ENCODE measurements at regions not wholly inside any gene's neighbourhood (a gene's known extent, or its start where the extent isn't known, plus 50 kb on each side); places are given as distances from the start of the nearest gene placed in this dataset.

DNA sequence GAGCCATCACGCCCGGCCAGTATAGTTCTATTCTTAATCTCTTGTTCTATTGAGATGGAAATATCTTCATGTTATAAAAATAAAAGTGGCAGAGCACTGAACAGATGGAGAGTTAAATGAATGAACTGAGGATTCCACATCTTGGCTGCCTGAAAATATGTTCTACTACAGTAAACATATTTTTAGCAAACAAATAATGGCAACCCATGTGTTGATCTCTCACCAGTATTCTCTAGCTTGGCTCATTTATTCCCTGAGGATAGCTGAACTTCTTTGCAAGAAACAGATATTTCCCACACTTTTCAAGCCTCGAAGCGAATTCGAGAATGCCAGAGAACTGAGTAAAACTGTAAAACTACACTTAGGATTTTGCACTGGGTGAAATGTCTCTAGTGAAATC, 58.9 kb downstream of the DIRAS3 start:
- no peak overlapping the region for H3K4me3 Mint-ChIP-seq (ENCODE audit: unreplicated experiment)

DNA sequence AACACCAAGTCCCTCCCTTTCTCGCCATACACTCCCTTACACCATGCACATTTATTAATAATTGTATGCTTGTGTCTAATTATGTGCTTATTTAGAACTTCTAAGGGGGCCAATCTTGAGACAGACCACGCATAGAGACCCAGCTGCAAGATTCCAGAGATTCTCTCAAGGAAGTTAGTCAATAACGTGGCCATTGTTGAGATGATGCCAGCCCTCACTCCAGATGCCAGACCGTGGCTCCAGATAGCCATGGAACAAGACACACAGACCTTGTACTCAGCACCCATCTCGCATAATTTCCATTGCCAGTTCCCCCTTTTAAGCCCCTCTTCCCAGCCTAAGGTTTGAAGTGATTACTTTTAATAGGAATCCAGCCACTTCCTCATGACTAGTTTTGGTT, 62.4 kb downstream of the DIRAS3 start:
- ChIA-PET CTCF (interaction anchor here (1.0 to 1.9 kb wide), 4 partner anchors 10 to 222 kb away, joined by 3 to 6 read pairs (median 4); no protein-coding TSS in a partner anchor), POLR2A (interaction anchor here (0.6 to 0.9 kb wide), 3 partner anchors 24 to 96 kb away, joined by 3 read pairs; no protein-coding TSS in a partner anchor)
- intact Hi-C loops (cut with micrococcal nuclease), result no loop called here
- peak; percentile 8 for DNase-seq (ENCODE audit: unreplicated experiment)
- no TSS peak for BruUV-seq (replicated peaks)
- H3K4me3 Mint-ChIP-seq (ENCODE audit: unreplicated experiment), result no peak overlapping the region
- peaks cover 12% of the 10 kb centered on the region for H3K4me1 Mint-ChIP-seq (ENCODE audit: insufficient read depth, unreplicated experiment)
- no peaks in the 10 kb centered on the region for H3K9me3 Mint-ChIP-seq (ENCODE audit: unreplicated experiment)
- H3K27me3 Mint-ChIP-seq (ENCODE audit: insufficient read depth, unreplicated experiment), result no peaks in the 10 kb centered on the region
- peak overlapping the region; percentile 10 for H3K27ac Mint-ChIP-seq (ENCODE audit: low read depth, unreplicated experiment)
- TF ChIP-seq CTCF (IDR thresholded peaks at IDR 0.05; ENCODE audit: unreplicated experiment), result no peak
- H3K36me3 Mint-ChIP-seq (ENCODE audit: insufficient read depth, unreplicated experiment), result no peaks in the 10 kb centered on the region

More for the DNA sequence above, 58.9 kb downstream of the DIRAS3 start:
- no peak for TF ChIP-seq CTCF (IDR thresholded peaks at IDR 0.05; ENCODE audit: unreplicated experiment)
- no peak for DNase-seq (ENCODE audit: unreplicated experiment)
- intact Hi-C loops (cut with micrococcal nuclease), result no loop called here
- H3K27me3 Mint-ChIP-seq (ENCODE audit: insufficient read depth, unreplicated experiment), result no peaks in the 10 kb centered on the region
- ChIA-PET POLR2A (no interaction called here), CTCF (no interaction called here)
- BruUV-seq (replicated peaks), result no TSS peak
- no peaks in the 10 kb centered on the region for H3K9me3 Mint-ChIP-seq (ENCODE audit: unreplicated experiment)
- H3K4me1 Mint-ChIP-seq (ENCODE audit: insufficient read depth, unreplicated experiment), result peaks cover 9% of the 10 kb centered on the region
- no peaks in the 10 kb centered on the region for H3K36me3 Mint-ChIP-seq (ENCODE audit: insufficient read depth, unreplicated experiment)
- no peak overlapping the region for H3K27ac Mint-ChIP-seq (ENCODE audit: low read depth, unreplicated experiment)

DNA sequence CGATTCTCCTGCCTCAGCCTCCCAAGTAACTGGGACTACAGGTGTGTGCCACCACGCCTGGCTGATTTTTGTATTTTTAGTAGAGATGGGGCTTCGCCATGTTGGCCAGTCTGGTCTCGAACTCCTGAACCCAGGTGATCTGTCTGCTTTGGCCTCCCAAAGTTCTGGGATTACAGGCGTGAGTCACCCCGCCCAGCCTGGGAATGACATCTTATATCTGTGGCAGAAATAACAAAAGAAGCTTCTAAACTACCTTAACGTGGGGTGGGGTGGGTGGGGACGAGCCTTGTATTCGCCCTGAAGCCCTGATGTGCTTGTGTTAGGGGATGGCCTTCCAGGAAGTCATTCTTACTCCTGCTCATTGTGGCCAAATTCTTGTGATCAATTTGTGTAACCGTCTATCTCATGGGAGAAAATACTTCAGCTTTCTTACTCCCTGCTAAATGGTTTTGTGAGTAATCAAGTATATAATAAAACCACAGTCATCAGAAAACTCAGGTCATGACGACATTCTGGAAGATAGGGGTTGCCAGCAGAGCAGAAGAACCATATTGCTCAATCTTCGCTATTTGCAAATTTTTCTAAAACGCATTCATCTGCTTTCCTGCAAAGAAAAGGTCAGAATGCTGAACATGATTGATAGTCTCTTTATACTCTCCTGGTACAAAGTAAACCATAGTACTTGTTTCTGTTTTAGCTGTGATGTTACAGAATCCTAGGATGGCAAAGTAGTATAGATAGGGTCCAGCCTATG, 63.2 kb downstream of the DIRAS3 start:
- Mint-ChIP-seq H3K27me3 (ENCODE audit: insufficient read depth, unreplicated experiment) (no peaks in the 10 kb centered on the region), H3K36me3 (ENCODE audit: insufficient read depth, unreplicated experiment) (no peaks in the 10 kb centered on the region), H3K9me3 (ENCODE audit: unreplicated experiment) (no peaks in the 10 kb centered on the region), H3K4me1 (ENCODE audit: insufficient read depth, unreplicated experiment) (peaks cover 12% of the 10 kb centered on the region), H3K4me3 (ENCODE audit: unreplicated experiment) (no peak overlapping the region), H3K27ac (ENCODE audit: low read depth, unreplicated experiment) (peak overlapping the region; percentile 10)
- intact Hi-C loops (cut with micrococcal nuclease), result no loop called here
- ChIA-PET CTCF (interaction anchor here (0.8 kb wide), 1 partner anchor 785 kb away, joined by 5 read pairs; no protein-coding TSS in a partner anchor), POLR2A (interaction anchor here (0.6 to 1.1 kb wide), 4 partner anchors 25 to 95 kb away, joined by 3 read pairs; no protein-coding TSS in a partner anchor)
- BruUV-seq (replicated peaks), result no TSS peak
- TF ChIP-seq CTCF (IDR thresholded peaks at IDR 0.05; ENCODE audit: unreplicated experiment), result no peak
- peak; percentile 83 for DNase-seq (ENCODE audit: unreplicated experiment)

- intact Hi-C loops (cut with micrococcal nuclease), result no loop called here
- BruUV-seq (replicated peaks), result no TSS peak
- H3K4me3 Mint-ChIP-seq (ENCODE audit: unreplicated experiment), result no peak overlapping the region
- no peak for TF ChIP-seq CTCF (IDR thresholded peaks at IDR 0.05; ENCODE audit: unreplicated experiment)
- peaks cover 24% of the 10 kb centered on the region for H3K4me1 Mint-ChIP-seq (ENCODE audit: insufficient read depth, unreplicated experiment)
- H3K36me3 Mint-ChIP-seq (ENCODE audit: insufficient read depth, unreplicated experiment), result no peaks in the 10 kb centered on the region
- H3K27me3 Mint-ChIP-seq (ENCODE audit: insufficient read depth, unreplicated experiment), result no peaks in the 10 kb centered on the region
- DNase-seq (ENCODE audit: unreplicated experiment), result peak; percentile 19
- ChIA-PET CTCF (no interaction called here), POLR2A (no interaction called here)
- no peaks in the 10 kb centered on the region for H3K9me3 Mint-ChIP-seq (ENCODE audit: unreplicated experiment)
- no peak overlapping the region for H3K27ac Mint-ChIP-seq (ENCODE audit: low read depth, unreplicated experiment)
Observed at GRCh38 chr1:67983867-67984266, 66.6 kb downstream of the DIRAS3 start.

Data from MCF 10A (cell line).